ENCODE measurements at regions not wholly inside any gene's neighbourhood (a gene's known extent, or its start where the extent isn't known, plus 50 kb on each side); places are given as distances from the start of the nearest gene placed in this dataset.
"Not testable (repeated sequence)": the region's sequence is repeated elsewhere in the genome, so short reads cannot be mapped to it uniquely, and the experiment has no call there.

DNA sequence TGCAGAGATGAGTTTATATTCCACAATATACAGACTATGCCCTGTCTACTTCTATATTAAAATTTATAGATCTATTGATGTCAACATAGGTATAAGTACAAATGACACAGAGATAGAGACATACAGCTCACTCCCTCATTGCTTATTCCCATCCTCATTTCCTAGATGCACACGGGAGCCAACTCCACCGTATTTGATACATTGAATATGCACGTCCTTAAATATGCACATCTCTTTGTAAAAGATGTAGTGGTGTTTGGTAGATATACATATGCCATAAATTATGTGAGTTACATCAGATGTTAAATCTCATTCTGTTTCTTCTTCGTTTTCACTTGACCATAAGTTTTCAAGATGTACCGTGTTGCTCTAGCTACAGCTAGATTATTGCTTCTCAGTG lies 179.2 kb upstream of the RAB6C start:
- no peak for DNase-seq (ENCODE audit: extremely low spot score)
- WGBS, result 88% methylated on average over 5 of the region's 5 CpGs

DNA sequence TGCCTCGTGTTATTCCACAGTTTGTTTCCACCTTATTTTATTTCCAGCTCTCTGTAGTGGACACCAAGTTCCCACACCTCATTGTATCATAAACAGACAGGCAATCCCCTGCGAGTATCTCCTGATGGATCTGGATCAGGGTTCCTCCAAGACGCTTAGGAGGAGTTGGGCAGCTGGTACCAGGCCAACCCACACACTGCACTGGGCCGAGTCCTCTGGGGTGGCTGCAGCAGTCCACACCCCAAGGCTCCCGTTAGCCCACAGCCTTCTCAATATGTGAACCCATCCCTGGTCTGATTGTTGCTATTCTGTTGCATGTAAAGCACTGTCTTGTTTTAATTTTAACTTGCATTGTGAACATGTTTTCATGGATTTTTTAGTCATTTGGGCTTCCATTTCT lies 178.8 kb upstream of the RAB6C start:
- WGBS, result 64% methylated on average over 5 of the region's 5 CpGs
- DNase-seq (ENCODE audit: extremely low spot score), result no peak
- no peak overlapping the region for H3K27ac ChIP-seq (ENCODE audit: low read depth)
- no peak overlapping the region for H3K4me3 ChIP-seq (ENCODE audit: low read depth, low read length)
- H3K4me1 ChIP-seq (ENCODE audit: insufficient read depth), result no peaks in the 10 kb centered on the region
- H3K36me3 ChIP-seq (ENCODE audit: insufficient read depth), result no peaks in the 10 kb centered on the region

More for the DNA sequence above, 179.2 kb upstream of the RAB6C start:
- Histone ChIP-seq H3K36me3 (ENCODE audit: insufficient read depth) (no peaks in the 10 kb centered on the region), H3K4me3 (ENCODE audit: low read depth, low read length) (no peak overlapping the region), H3K4me1 (ENCODE audit: insufficient read depth) (no peaks in the 10 kb centered on the region), H3K27ac (ENCODE audit: low read depth) (no peak overlapping the region)

DNA sequence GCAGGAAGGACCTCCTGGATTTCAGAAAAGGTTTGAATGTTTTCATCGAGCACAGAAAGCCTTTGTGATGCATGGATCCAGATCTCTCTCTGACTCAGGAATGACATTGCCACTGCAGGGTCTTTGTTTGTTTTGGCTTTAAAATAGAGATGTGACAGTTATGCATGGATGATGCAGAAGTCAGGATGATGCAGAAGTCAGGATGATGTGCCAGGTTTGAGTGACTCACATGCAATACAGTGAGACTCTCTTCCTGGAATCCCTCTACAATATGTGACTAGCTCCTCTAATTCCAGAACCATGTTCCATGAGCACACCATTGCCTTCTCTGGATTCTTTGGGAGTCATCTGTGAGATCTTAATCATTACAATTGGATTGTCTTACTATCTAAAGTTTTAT lies 177.9 kb upstream of the RAB6C start:
- WGBS, result 78% methylated on average over 1 of the region's 1 CpG
- Histone ChIP-seq H3K36me3 (ENCODE audit: insufficient read depth) (no peaks in the 10 kb centered on the region), H3K4me3 (ENCODE audit: low read depth, low read length) (no peak overlapping the region), H3K4me1 (ENCODE audit: insufficient read depth) (no peaks in the 10 kb centered on the region), H3K27ac (ENCODE audit: low read depth) (no peak overlapping the region)
- no peak for DNase-seq (ENCODE audit: extremely low spot score)

DNA sequence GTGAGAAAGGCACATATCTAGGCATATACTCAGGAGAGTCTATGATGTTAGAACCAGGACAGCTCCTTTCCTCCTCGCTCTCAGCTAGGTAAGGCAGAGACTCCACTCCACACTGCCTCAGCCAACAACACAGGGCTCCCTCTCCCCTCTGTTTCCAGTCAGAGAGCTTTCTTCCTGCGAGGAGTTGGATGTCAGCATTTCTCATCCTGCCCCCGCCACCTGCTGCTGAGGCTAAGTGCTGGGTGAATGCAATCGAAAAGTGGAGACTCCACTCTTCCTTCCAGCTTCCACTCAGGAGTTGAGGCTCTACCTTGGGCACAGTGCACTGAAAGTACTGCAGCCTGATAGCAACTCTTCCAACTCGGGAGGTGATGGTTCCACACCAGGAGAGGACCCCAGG lies 177.2 kb upstream of the RAB6C start:
- 76% methylated on average over 5 of the region's 5 CpGs for WGBS
- no peaks in the 10 kb centered on the region for H3K4me1 ChIP-seq (ENCODE audit: insufficient read depth)
- DNase-seq (ENCODE audit: extremely low spot score), result no peak
- no peak overlapping the region for H3K27ac ChIP-seq (ENCODE audit: low read depth)
- no peaks in the 10 kb centered on the region for H3K36me3 ChIP-seq (ENCODE audit: insufficient read depth)
- H3K4me3 ChIP-seq (ENCODE audit: low read depth, low read length), result no peak overlapping the region

DNA sequence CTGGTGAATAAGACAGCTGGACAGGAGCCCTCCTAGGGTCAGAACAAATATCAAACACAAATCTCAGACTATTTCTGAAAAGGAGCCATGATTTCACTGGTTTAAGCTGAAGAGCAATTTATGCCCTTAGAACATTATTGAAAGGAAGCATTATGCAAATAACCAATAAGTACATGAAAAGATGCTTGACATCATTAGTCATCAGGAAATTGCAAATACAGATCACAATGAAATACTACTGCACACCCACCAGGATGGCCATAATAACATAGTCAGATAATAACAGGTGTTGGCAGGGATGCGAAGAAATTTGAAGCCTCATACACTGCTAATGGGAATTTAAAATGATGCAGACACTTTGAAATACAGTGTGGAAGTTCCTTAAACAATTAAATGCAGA lies 176.4 kb upstream of the RAB6C start:
- DNase-seq (ENCODE audit: extremely low spot score), result no peak
- Histone ChIP-seq H3K4me3 (ENCODE audit: low read depth, low read length) (no peak overlapping the region), H3K4me1 (ENCODE audit: insufficient read depth) (no peaks in the 10 kb centered on the region), H3K36me3 (ENCODE audit: insufficient read depth) (no peaks in the 10 kb centered on the region), H3K27ac (ENCODE audit: low read depth) (no peak overlapping the region)
- WGBS, result 94% methylated on average over 1 of the region's 1 CpG

DNA sequence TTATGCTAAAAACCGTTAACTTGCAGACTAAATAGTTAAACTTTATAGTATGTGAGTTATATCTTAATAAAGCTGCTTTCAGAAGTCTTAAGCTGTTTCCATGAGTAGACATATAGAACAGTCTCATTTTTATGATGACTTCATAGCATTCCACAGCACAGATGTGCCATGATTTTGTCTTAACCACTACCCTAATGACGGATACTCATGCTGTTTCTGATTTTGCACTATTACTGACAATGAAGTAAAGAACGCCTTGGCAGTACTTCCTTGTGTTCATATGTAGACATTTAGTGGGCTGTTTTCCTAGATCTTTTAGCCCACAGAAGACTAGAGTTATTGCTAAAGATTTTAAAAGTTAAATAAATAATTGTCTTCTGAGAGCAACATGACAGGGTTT lies 175.6 kb upstream of the RAB6C start:
- H3K4me3 ChIP-seq (ENCODE audit: low read depth, low read length), result no peak overlapping the region
- no peaks in the 10 kb centered on the region for H3K36me3 ChIP-seq (ENCODE audit: insufficient read depth)
- no peak for DNase-seq (ENCODE audit: extremely low spot score)
- no peaks in the 10 kb centered on the region for H3K4me1 ChIP-seq (ENCODE audit: insufficient read depth)
- 83% methylated on average over 3 of the region's 3 CpGs for WGBS
- no peak overlapping the region for H3K27ac ChIP-seq (ENCODE audit: low read depth)

DNA sequence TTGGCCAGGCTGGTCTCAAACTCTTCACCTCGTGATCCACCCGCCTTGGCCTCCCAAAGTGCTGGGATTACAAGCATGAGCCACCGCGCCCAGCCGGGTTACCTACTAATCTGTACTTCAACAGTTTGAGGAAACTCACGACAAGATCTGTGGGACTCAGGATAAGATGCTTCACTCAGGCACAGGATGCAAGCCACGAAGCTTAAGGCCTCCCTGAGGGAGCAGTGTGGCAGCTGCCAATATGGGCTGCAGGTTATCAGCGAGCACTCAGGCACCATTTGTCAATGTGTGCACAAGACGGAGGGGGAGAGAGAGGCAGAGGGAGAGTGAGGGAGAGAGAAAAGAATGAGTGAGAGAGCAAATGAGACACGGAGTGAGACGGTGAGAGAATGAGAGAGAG lies 173.6 kb upstream of the RAB6C start:
- H3K4me3 ChIP-seq (ENCODE audit: low read depth, low read length), result no peak overlapping the region
- WGBS, result 84% methylated on average over 11 of the region's 11 CpGs
- H3K4me1 ChIP-seq (ENCODE audit: insufficient read depth), result no peaks in the 10 kb centered on the region
- no peak for DNase-seq (ENCODE audit: extremely low spot score)
- no peak overlapping the region for H3K27ac ChIP-seq (ENCODE audit: low read depth)
- H3K36me3 ChIP-seq (ENCODE audit: insufficient read depth), result no peaks in the 10 kb centered on the region

DNA sequence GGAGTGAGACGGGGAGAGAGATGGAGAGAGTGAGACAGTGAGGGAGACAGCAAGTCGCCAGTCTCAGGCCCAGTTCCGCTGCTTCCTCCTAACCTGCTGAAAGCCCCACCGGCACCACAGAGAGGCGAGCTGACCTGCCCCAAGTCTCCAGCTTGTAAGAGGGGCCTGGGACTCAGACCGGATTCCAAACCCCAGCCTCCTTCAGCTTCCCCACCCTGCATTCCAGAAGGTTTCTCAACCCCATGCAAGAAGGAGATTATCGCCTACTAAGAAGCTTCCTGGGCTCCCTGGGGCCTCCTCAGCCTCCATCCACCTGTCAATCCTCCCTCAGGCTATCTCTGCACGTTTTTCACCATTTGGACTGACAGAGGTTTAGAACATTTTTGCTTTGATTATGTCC lies 173.1 kb upstream of the RAB6C start:
- DNase-seq (ENCODE audit: extremely low spot score), result no peak
- 78% methylated on average over 8 of the region's 8 CpGs for WGBS

DNA sequence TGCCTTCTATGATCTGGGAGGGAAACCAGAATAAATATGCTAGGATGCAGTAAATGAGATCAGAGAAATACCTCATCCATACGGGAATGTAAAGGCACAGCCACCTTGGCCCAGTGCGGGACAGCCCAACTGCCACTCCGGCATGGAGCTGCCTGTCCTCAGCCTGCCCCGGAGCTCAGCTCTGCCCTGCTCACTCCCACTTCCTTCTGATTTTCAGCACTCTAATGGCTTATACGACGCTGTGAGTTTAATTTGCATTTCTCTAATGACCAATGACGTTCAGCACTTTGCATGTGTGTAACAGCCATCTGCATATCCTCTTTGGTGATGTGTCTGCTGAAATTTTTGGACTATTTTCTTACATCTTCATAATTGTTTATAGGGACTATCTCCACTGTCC lies 172.5 kb upstream of the RAB6C start:
- no peak for DNase-seq (ENCODE audit: extremely low spot score)
- WGBS, result 68% methylated on average over 7 of the region's 7 CpGs
- Histone ChIP-seq H3K4me3 (ENCODE audit: low read depth, low read length) (no peak overlapping the region), H3K36me3 (ENCODE audit: insufficient read depth) (no peaks in the 10 kb centered on the region), H3K27ac (ENCODE audit: low read depth) (no peak overlapping the region), H3K4me1 (ENCODE audit: insufficient read depth) (no peaks in the 10 kb centered on the region)

More for the DNA sequence above, 173.1 kb upstream of the RAB6C start:
- Histone ChIP-seq H3K27ac (ENCODE audit: low read depth) (no peak overlapping the region), H3K4me1 (ENCODE audit: insufficient read depth) (no peaks in the 10 kb centered on the region), H3K36me3 (ENCODE audit: insufficient read depth) (no peaks in the 10 kb centered on the region), H3K4me3 (ENCODE audit: low read depth, low read length) (no peak overlapping the region)

DNA sequence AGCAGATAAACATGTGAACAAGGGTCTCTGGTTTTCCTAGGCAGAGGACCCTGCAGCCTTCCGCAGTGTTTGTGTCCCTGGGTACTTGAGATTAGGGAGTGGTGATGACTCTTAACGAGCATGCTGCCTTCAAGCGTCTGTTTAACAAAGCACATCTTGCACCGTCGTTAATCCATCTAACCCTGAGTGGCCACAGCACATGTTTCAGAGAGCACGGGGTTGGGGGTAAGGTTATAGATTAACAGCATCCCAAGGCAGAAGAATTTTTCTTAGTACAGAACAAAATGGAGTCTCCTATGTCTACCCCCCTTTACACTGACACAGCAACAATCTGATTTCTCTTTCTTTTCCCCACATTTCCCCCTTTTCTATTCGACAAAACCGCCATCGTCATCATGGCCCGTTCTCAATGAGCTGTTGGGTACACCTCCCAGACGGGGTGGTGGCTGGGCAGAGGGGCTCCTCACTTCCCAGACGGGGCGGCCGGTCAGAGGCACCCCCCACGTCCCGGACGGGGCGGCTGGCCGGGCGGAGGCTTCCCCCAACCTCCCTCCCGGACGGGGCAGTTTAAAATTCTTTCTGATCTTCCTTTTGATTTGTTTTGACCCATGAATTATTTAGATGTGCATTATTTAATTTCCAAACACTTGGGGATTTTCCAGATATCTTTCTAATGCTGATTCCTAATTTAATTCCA lies 171.7 kb upstream of the RAB6C start:
- WGBS, result 67% methylated on average over 21 of the region's 22 CpGs
- not testable (repeated sequence) for H3K27ac ChIP-seq (ENCODE audit: low read depth); H3K36me3 ChIP-seq (ENCODE audit: insufficient read depth); DNase-seq (ENCODE audit: extremely low spot score); H3K4me1 ChIP-seq (ENCODE audit: insufficient read depth); H3K4me3 ChIP-seq (ENCODE audit: low read depth, low read length)

DNA sequence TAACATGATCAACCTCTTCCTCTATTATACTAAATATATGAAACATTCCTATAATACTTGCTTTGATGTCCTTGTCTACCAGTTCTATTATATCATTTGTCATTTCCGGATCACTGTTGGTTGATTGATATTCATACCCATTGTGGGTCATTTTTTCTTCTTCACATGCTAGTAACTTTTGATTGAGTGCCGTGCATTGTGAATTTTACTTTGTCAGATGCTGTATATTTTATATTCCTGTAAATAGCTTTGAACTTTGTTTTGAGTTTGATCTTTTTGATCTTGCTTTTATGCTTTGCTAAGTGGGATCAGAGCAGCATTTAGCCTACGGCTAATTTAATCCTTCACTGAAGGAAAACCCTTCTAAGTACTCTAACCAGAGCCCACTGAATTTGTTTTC lies 168.9 kb upstream of the RAB6C start:
- H3K4me1 ChIP-seq (ENCODE audit: insufficient read depth), result no peaks in the 10 kb centered on the region
- DNase-seq (ENCODE audit: extremely low spot score), result no peak
- no peak overlapping the region for H3K27ac ChIP-seq (ENCODE audit: low read depth)
- H3K36me3 ChIP-seq (ENCODE audit: insufficient read depth), result no peaks in the 10 kb centered on the region
- no peak overlapping the region for H3K4me3 ChIP-seq (ENCODE audit: low read depth, low read length)
- WGBS, result 67% methylated on average over 3 of the region's 3 CpGs

DNA sequence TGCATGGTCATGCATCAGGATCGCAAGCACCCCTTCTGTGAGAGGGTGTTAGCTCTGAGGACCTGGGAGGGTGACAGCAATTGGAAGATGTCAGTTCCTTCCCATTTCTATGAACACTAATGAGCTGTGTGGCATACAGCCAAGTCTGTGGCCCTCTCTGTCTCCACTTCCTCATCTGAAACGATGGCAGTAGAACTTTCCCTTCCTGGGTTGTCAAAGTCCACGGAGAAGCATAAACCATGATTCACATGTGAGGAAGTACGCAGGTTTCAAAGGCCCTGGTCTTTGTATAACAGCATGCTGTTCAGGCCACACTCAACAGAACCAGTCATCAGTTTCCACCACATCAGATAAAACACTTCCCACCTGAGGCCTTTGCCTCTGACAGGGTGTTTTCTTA lies 167.4 kb upstream of the RAB6C start:
- Histone ChIP-seq H3K27ac (ENCODE audit: low read depth) (no peak overlapping the region), H3K36me3 (ENCODE audit: insufficient read depth) (no peaks in the 10 kb centered on the region), H3K4me1 (ENCODE audit: insufficient read depth) (no peaks in the 10 kb centered on the region), H3K4me3 (ENCODE audit: low read depth, low read length) (no peak overlapping the region)
- 62% methylated on average over 4 of the region's 4 CpGs for WGBS
- DNase-seq (ENCODE audit: extremely low spot score), result no peak

DNA sequence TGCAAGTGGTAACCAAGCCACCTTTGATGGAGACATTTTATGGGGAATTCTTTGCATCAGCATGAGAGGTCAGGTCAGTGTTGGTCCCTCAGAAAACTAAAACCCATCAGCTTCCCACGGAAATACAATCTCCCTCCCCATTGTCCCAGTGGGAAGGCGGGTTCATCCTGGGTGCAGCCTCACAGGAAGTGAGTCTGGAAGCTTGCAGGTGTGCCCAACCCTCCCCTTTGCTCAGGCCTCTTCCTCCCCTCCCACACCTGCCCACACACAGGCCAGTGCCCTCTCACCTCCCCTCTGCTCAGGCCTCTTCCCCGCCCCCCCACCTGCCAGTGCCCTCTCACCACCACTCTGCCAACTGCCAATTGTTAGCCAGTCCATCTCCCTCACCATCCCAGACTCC lies 166.8 kb upstream of the RAB6C start:
- H3K4me1 ChIP-seq (ENCODE audit: insufficient read depth), result no peaks in the 10 kb centered on the region
- WGBS, result 85% methylated on average over 3 of the region's 3 CpGs
- DNase-seq (ENCODE audit: extremely low spot score), result no peak
- no peak overlapping the region for H3K27ac ChIP-seq (ENCODE audit: low read depth)
- no peak overlapping the region for H3K4me3 ChIP-seq (ENCODE audit: low read depth, low read length)
- no peaks in the 10 kb centered on the region for H3K36me3 ChIP-seq (ENCODE audit: insufficient read depth)

DNA sequence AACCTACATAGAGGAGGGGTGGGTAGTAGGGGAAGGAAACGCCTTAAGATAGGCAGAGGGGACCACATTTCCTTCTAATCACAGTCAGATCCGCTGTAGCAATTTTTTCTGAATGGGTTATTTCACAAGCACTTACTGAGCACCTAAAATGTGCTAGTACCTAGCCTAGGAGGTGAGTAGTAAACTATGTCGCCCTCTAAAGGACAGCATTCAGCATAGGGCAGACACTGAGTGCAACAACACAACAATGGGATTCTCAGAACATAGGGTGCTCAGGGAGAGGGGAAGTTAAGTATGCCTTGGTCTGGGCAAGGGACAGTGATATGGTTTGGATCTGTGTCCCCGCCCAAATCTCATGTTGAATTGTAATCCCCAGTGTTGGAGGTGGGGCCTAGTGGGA lies 166.1 kb upstream of the RAB6C start:
- 86% methylated on average over 4 of the region's 4 CpGs for WGBS
- Histone ChIP-seq H3K4me3 (ENCODE audit: low read depth, low read length) (no peak overlapping the region), H3K27ac (ENCODE audit: low read depth) (no peak overlapping the region), H3K4me1 (ENCODE audit: insufficient read depth) (no peaks in the 10 kb centered on the region), H3K36me3 (ENCODE audit: insufficient read depth) (no peaks in the 10 kb centered on the region)
- no peak for DNase-seq (ENCODE audit: extremely low spot score)

Measured in urinary bladder (tissue), 3 donors.